Renal cortex interstitium (tissue), 11 donors: ENCODE measurements at regions not wholly inside any gene's neighbourhood (a gene's known extent, or its start where the extent isn't known, plus 50 kb on each side); places are given as distances from the start of the nearest gene placed in this dataset.
"Not testable (repeated sequence)": the region's sequence is repeated elsewhere in the genome, so short reads cannot be mapped to it uniquely, and the experiment has no call there.

ENCODE experiments used
- DNase-seq, 11 donors: peaks; one replicate each; pipeline ENCODE4 v3.0.0-alpha.2; 2013; ENCODE audit warnings: low read depth in 9 of 11, low spot score in 4 of 11; ENCODE audit errors: extremely low read depth in 1 of 11

GRCh38 chr12:107356937-107357295 is 263.6 kb upstream of the CRY1 start:
- DNase-seq: no peak

- no peak for DNase-seq
Measured at GRCh38 chr12:107359382-107359781, 266.0 kb upstream of the CRY1 start.

DNA sequence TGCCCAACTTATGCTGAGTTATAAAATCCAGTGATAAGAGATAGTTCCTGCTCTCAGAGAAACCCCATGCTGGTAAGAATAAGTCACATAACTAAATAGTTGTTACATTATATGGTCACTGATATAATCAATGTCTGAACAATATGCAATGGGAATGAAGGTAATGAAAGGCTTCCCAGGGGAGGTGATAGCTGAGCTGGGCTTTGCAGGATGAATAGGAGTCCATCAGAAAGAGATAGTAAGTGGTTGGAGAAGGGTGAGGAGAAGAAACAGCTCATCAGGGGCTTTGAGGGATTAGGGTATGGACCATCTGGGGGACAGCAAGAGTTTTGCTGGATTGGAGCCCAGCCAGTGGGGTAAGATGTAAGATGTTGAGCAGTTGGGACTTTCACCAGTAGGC is 266.7 kb upstream of the CRY1 start:
- DNase-seq: no peak

DNA sequence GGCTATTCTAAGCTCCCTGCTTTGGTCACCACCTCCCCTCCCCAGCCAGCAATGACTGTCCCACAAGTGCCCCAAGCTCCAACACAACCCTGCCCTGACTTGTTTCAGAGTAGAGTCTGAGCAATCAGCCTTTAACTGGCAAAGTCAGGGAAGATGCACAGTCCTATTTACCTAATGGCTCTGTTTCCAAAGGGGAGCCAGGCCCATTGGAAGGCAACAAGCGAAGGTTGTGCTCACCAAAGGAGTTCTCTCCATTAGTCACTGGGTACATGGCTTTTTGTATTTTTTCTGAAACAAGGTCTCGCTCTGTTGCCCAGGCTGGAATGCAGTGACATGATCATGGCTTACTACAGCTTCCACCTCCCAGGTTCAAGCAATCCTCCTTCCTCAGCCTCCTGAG is 267.1 kb upstream of the CRY1 start:
- DNase-seq: no peak

GRCh38 chr12:107361970-107362369 is 268.6 kb upstream of the CRY1 start:
- DNase-seq: no peak

DNA sequence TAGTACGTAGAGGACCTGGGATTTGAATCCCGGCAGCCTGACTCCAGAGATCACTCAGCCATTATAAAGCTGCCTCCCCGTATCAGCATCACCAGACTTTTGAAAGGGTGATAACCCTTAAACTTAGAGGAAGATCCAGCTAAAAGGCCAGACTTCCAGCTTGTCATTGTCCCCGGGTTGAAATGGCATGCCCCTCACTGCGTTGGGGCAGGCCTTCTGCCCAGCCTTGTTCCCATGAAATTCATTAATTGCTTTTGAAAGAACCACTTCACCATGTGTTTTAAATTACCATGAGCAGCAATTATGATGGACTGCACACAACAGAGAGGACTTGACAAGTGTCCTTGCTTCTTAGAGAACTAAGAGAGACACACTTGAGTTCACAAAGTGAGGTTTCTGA is 269.6 kb upstream of the CRY1 start:
- DNase-seq: no peak

DNA sequence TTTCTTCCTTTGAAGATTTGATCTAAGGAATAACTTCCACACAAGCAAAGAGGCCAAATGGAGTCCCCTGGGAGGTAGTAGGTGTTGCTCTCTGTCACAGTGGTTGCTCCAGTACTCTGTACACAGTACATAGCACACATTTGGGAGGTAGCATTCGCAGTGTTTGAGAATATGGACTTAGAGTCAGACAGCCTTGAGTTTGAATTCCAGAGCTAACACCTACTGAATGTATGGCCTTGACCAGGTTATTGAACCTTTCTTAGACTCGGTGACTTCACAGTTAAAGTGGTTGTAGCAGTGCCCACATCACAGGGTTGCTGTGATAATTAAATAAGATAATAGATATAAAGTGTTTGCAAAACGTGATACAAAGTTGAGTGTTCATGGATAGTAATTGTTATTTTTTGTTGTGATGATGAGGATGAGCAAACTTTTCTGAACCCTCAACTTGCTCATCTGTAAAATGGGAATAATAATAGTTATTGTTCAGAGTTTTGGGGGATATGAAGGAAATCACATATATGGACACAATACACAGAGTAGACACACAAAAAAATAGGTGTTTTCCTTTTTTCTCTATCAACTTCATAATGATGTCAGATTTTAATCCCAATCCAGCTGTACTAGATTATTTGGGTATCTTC is 271.6 kb upstream of the CRY1 start:
- DNase-seq: no peak

GRCh38 chr12:107365703-107366102 is 272.4 kb upstream of the CRY1 start:
- DNase-seq: no peak

DNA sequence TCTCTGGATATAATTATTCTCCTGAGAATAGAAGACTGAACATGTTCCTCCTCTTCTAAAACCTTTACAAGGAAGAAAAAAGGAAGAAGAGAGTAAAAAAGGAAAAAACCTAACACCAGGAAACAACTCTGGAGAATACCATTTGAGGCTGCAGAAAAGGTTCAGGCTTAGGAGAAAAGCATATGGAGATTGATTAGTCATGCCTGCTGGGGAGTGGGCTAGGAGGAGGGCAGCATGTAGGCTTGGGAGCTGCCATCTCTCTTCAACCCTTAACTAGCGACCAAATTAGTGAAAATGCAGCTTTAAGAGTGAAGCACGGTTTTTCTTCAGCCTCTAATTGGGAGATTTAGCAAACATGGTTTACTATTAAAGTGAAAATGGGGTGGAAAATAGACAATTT is 273.0 kb upstream of the CRY1 start:
- DNase-seq: no peak

DNA sequence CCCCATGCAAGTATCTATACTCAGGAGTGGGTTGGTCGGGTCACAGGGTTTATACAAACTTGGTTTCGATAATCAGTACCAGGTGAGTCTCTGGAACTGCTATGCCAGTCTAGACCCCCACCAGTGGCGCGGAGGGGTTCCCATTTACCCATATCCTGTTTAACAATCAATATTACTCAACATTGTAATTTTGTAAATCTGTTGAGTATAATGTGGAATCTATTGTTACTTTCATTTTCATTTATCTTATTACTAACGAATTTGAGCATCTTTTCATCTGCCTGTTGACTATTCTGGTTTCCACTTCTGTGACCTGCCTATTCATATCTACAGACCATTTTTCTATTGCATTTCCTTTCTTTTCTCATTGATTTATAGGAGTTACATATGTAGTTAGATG is 275.2 kb upstream of the CRY1 start:
- no peak for DNase-seq

DNA sequence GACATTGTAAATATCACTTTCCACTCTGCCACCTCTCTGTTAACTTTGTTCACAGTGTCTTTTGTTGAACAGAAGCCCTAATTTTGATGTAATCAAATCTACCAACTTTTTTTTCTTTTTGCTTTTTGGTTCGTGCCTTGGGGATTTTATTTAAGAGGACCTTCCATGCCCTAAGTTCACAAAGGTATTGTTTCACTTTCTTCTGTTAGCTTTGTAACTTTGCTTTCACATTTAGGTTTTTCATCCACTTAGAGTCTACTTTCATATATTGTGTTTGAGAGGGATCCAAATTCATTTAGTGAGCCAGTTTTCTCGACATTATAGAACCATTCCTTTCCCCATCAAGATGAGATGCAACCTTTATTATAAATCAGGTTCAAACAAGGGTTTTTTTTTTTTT is 275.7 kb upstream of the CRY1 start:
- no peak for DNase-seq

DNA sequence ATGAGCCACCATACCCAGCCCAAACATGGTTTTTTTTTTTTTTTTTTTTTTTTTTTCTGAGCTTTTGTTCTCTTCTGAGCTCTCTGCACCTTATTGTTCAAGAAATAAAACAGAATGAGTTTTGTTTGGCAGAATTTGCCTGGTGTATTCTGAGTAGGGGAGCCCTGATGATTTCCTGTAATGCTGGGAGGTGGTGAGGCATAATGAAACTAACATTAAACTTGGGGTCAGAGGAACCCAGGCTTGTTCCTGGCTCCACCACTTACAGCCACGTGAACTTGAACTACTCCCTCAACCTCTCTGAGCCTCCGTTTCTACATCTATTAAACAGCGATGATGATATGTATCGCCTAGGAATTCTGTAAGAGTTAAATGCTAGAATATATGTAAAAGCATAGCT is 276.3 kb upstream of the CRY1 start:
- DNase-seq: no peak

DNA sequence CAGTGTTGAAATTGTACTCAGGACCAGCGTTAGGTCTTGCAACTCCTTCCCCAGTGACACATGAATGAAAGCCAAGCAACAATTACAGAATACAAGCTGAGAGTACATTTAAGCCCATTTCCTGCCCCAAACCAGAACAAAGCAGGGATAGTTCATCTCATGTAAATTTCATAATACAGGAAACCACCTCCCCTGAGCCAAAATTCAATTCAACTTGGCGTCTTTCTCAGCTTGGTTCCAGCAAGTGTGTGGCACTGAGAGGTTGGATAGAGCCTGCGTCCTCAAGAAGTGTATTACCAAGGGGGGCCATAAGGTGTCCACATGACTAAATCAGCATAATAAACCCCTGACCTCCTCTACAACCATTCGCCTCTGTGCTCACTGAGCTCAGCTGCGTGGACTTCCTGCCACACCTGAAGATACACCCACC is 278.9 kb upstream of the CRY1 start:
- DNase-seq: no peak

DNA sequence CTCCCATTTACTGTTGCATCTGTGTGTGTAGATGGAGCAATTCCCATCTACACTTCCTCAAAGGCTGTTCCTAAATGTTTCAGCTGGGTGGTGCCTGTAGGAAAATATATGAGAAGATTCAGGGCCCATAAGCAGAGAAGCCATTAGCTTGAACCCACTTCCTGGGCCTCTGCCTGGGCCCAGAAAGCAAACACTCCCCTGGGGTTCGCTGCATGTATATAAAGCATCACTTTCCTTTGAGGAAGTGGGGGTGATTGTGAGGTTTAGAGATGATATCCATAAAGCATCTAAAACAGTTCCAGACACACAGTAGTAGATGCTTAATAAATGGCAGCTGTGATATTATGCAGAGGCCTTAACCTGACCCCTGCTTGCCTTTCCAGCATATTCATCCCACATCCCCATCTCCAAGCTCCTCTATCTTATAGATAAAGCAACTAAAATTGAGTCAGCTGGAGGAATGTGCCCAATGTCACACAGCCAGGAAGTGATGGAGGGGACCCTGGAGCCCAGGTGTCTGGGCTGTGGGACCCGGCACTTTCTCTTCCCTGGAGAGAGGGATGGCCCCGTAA is 280.0 kb upstream of the CRY1 start:
- no peak for DNase-seq

GRCh38 chr12:107374161-107374840 is 281.0 kb upstream of the CRY1 start:
- DNase-seq: no peak

DNA sequence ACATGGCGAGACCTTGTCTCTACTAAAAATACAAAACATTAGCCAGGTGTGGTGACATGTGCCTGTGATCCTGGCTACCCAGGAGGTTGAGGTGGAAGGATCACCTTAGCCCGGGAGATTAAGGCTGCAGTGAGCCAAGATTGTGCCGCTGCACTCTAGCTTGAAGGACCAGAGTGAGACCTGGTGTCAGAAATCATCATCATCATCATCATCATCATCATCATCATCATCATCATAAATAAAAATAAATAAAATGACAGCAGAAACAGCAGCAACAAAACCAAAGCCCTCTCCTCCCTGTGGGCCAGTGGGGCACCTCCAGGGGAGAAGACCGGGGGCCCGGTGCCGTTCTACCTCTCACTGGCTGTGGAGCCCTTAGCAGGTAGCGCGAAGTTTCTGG is 281.9 kb upstream of the CRY1 start:
- no peak for DNase-seq

- no peak for DNase-seq
Measured at GRCh38 chr12:107377596-107378385, 284.4 kb upstream of the CRY1 start.

- no peak for DNase-seq
Measured at GRCh38 chr12:107378609-107379008, 285.3 kb upstream of the CRY1 start.

DNA sequence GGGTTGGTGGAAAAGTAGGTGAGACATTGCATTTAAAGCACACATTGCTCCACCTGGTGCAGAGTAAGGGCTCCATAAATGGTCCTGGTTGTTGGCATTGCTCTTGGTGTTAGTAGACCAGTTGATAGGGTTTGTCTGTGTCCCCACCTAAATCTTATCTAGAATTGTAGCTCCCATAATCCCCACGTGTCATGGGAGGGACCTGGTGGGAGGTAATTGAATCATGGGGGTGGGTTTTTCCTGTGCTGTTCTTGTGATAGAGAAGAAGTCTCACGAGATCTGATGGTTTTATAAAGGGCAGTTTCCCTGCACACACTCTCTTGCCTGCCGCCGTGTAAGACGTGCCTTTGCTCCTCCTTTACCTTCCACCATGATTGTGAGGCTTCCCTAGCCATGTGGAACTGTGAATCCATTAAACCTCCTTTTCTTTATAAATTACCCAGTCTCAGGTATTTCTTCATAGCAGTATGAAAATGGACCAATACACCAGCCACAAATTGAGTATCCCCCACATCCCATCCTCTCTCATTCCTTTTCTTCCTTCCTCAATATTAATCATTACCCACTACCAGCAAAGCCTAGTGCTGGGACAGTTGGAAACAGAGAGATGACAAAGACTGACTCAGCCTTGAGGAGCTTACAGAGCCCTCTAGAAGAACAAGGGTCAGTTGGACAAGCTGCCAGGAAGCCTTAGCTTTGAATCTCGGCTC is 285.9 kb upstream of the CRY1 start:
- not testable (repeated sequence) for DNase-seq
